HCT116 (cell line): ENCODE measurements at regions not wholly inside any gene's neighbourhood (a gene's known extent, or its start where the extent isn't known, plus 50 kb on each side); places are given as distances from the start of the nearest gene placed in this dataset.
"Not testable (repeated sequence)": the region's sequence is repeated elsewhere in the genome, so short reads cannot be mapped to it uniquely, and the experiment has no call there.

ENCODE experiments used
- ATAC-seq: fragments of 200-7000 bp; cut with Tn5 transposase; 2 replicates; pipeline ENCODE4 v1.9.1; 2020; ENCODE audit warnings: mild to moderate bottlenecking, moderate library complexity
- BruUV-seq: library from RNA; stranded (reverse); fragments of 400-500 nt; replicated peaks from 2 replicates; lab custom pipeline; 2021; lab: Mats Ljungman, UMichigan
- CTCF ChIA-PET: fragments of 300-600 bp; sonication (Branson Sonifier 250); formaldehyde crosslinking; loops from one replicate; lab custom pipeline; 2021; ENCODE audit warnings: antibody characterized with exemption; lab: Charles Lee
- POLR2A ChIA-PET: fragments of 300-600, 350-600 bp; sonication (Branson Sonifier 250); formaldehyde crosslinking; loops from one replicate; lab custom pipeline; 2021; ENCODE audit warnings: antibody characterized with exemption; lab: Charles Lee
- RAD21 ChIA-PET, 2 experiments: fragments of 300-600 bp; sonication (Branson Sonifier 250); formaldehyde crosslinking; loops; one replicate each; lab custom pipeline; 2023; ENCODE audit warnings: low total read pairs in 2 of 2; ENCODE audit not compliant: uncharacterized antibody in 2 of 2, unreplicated experiment in 2 of 2, low non-redundant PET in 1 of 2; lab: Charles Lee
- DNase-seq: peaks from one replicate; pipeline ENCODE4 v3.0.0-alpha.2; 2010; ENCODE audit warnings: low read depth, low spot score
- H2AFZ ChIP-seq: fragments of 200-600 bp; shearing (Covaris generic), sonication (generic); 2 replicates; pipeline ENCODE4 v1.6.1; 2017; ENCODE audit warnings: low read depth, mixed run types, mixed read lengths, antibody characterized with exemption, low read length; ENCODE audit not compliant: poor library complexity, severe bottlenecking
- H3K27ac ChIP-seq: 2 replicates; pipeline ENCODE4 v1.5.1; 2012; ENCODE audit warnings: low read depth, low read length
- H3K27me3 ChIP-seq: fragments of 200-600 bp; sonication (generic); 2 replicates; pipeline ENCODE4 v1.6.1; 2016; ENCODE audit warnings: mixed run types, low read length, mixed read lengths; ENCODE audit not compliant: insufficient read depth
- H3K36me3 ChIP-seq, 2 experiments: fragments of 200-500 bp in 1 of 2; fragments of 200-600 bp in 1 of 2; sonication (Bioruptor generic) in 1 of 2; sonication (generic) in 1 of 2; 2 replicates each; pipeline versions ENCODE4 v1.5.1 to v1.6.1; 2014 to 2016; ENCODE audit warnings: low read length in 2 of 2, inconsistent platforms in 1 of 2, mixed read lengths in 1 of 2, mixed run types in 1 of 2; ENCODE audit not compliant: insufficient read depth in 2 of 2, control insufficient read depth in 1 of 2
- H3K4me1 ChIP-seq, 2 experiments: fragments of 200-600 bp in 1 of 2; sonication (generic) in 1 of 2; 2 replicates each; pipeline versions ENCODE4 v1.5.1 to v1.6.1; 2012 to 2017; ENCODE audit warnings: low read length in 2 of 2, inconsistent platforms in 1 of 2, mild to moderate bottlenecking in 1 of 2, mixed read lengths in 1 of 2, mixed run types in 1 of 2, moderate library complexity in 1 of 2; ENCODE audit not compliant: insufficient read depth in 2 of 2, control insufficient read depth in 1 of 2
- H3K4me2 ChIP-seq: fragments of 200-600 bp; sonication (generic); 2 replicates; pipeline ENCODE4 v1.6.1; 2017; ENCODE audit warnings: mixed run types, low read length, mixed read lengths
- H3K4me3 ChIP-seq, 2 experiments: fragments of 200-600 bp in 1 of 2; sonication (generic) in 1 of 2; replicated peaks in 1 of 2; 2 replicates each; pipeline ENCODE4 v1.5.1; 2011 to 2016; ENCODE audit warnings: low read length in 2 of 2, control low read depth in 1 of 2, low read depth in 1 of 2, mild to moderate bottlenecking in 1 of 2, mixed read lengths in 1 of 2, mixed run types in 1 of 2
- H3K79me2 ChIP-seq: fragments of 200-600 bp; sonication (generic); 2 replicates; pipeline ENCODE4 v1.6.1; 2017; ENCODE audit warnings: mild to moderate bottlenecking, mixed run types, low read length, moderate library complexity, mixed read lengths; ENCODE audit not compliant: insufficient read depth
- H3K9ac ChIP-seq: fragments of 200-600 bp; sonication (generic); 2 replicates; pipeline ENCODE4 v1.6.1; 2016; ENCODE audit warnings: low read length, mixed read lengths
- H3K9me2 ChIP-seq: fragments of 200-600 bp; sonication (generic), shearing (Covaris generic); 2 replicates; pipeline ENCODE4 v1.6.1; 2017; ENCODE audit warnings: mixed run types, mild to moderate bottlenecking, moderate library complexity; ENCODE audit not compliant: insufficient read depth
- H3K9me3 ChIP-seq, 2 experiments: fragments of 200-500 bp in 1 of 2; fragments of 200-600 bp in 1 of 2; sonication (Bioruptor generic) in 1 of 2; sonication (generic) in 1 of 2; 2 replicates each; pipeline ENCODE4 v1.6.1; 2014 to 2017; ENCODE audit warnings: low read length in 2 of 2, mixed read lengths in 2 of 2, inconsistent platforms in 1 of 2, low read depth in 1 of 2, mild to moderate bottlenecking in 1 of 2, mixed run types in 1 of 2, moderate library complexity in 1 of 2; ENCODE audit not compliant: control insufficient read depth in 1 of 2, insufficient read depth in 1 of 2
- H4K20me1 ChIP-seq: fragments of 200-600 bp; sonication (generic), shearing (Covaris generic); 2 replicates; pipeline ENCODE4 v1.6.1; 2017; ENCODE audit warnings: mixed run types, mild to moderate bottlenecking, moderate library complexity; ENCODE audit not compliant: insufficient read depth
- ELF1 ChIP-seq: IDR thresholded peaks from 2 replicates; pipeline ENCODE4 v1.6.1; 2012; ENCODE audit warnings: low read depth, borderline replicate concordance
- FOSL1 ChIP-seq: IDR thresholded peaks from 2 replicates; pipeline ENCODE4 v1.6.1; 2012; ENCODE audit warnings: low read depth
- RAD21 ChIP-seq: IDR thresholded peaks from 2 replicates; pipeline ENCODE4 v1.6.1; 2012; ENCODE audit warnings: low read depth, mild to moderate bottlenecking
- SRF ChIP-seq: IDR thresholded peaks from 2 replicates; pipeline ENCODE4 v1.6.1; 2012; ENCODE audit warnings: low read depth
- intact Hi-C: fragments of 100-400 bp; cut with micrococcal nuclease; formaldehyde crosslinking; loops from 2 replicates; pipeline ENCODE4 v1.10.0; 2022
- TF ChIP-seq, protein P1 (sequence below): IDR thresholded peaks from 2 replicates; pipeline ENCODE4 v1.6.1; 2012
- TF ChIP-seq, protein P2 (sequence below), 3 experiments: fragments of 200-600 bp in 1 of 3; sonication (generic) in 1 of 3; IDR thresholded peaks in 2 of 3; conservative IDR thresholded peaks in 1 of 3; 2 replicates each; pipeline ENCODE4 v1.5.1; 2012 to 2017; ENCODE audit warnings: low read depth in 2 of 3, low read length in 2 of 3, antibody characterized with exemption in 1 of 3, borderline replicate concordance in 1 of 3, control low read depth in 1 of 3, mild to moderate bottlenecking in 1 of 3, mixed read lengths in 1 of 3, mixed run types in 1 of 3, moderate library complexity in 1 of 3; ENCODE audit not compliant: insufficient read depth in 1 of 3

DNA sequence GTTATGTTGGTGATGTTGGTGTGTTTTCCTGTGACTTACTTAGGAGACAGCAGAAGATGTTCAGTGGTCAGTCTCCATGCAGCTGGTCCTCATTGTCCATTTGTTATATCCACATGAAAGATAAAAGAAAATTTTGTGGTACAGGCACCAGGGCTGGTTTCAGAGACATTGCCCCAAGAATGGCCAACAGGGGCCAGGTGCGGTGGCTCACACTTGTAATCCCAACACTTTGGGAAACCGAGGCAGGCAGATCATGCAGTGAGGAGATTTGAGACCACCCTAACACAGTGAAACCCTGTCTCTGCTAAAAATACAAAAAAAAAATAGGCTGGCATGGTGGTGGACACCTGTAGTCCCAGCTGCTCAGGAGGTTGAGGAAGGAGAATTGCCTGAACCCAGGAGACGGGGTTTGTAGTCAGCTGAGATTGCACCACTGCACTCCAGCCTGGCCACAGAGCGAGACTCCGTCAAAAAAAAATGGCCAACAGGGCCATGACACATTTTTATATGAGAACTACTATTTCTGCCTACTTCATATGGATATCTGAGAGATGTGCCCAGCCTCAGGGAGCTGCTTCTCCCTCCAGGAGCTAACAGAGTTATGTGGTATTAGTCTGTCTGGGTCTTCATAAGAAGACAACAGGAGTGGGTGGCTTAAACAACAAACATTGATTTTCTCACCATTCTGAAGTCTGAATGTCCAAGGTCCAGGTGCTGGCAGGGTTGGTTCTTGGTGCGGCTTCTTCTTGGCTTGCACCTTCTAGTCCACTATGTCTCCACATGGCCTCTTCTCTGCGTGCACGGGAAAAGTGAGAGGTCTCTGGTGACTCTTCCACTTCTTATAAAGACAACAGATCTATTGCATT, 821.7 kb downstream of the TMEM121 start (continued):
- TF ChIP-seq, protein P1, sequence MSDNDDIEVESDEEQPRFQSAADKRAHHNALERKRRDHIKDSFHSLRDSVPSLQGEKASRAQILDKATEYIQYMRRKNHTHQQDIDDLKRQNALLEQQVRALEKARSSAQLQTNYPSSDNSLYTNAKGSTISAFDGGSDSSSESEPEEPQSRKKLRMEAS: no peak
- TF ChIP-seq SRF: no peak
- TF ChIP-seq RAD21: no peak
- TF ChIP-seq FOSL1: no peak
- no peak for TF ChIP-seq ELF1

DNA sequence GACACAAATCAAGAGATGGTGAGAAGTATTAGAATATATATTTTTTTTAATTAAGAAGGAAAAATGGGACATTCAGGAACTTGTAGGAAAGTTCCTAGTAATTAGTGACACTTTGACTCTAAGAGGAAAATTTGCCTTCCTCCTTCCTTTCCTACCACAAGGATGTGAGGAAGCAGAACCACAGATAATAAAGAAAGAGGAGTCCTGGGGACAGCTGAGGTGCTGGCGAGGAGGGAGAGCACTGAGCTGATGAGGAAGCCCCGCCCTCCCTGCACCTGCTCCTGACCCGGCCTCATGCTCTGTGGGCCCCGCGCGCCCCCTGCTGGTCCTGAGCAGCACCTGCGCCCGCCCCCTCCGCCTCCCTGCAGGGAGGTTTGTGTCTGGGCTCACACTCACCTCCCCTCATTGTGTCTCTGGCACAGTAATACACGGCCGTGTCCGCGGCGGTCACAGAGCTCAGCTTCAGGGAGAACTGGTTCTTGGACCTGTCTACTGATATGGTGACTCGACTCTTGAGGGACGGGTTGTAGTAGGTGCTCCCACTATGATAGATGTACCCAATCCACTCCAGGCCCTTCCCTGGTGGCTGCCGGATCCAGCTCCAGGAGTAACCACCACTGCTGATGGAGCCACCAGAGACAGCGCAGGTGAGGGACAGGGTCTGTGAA, 822.6 kb downstream of the TMEM121 start:
- ATAC-seq, CTCF ChIA-PET: not testable (repeated sequence)

GRCh38 chr14:106349678-106350457, 823.5 kb downstream of the TMEM121 start:
- ATAC-seq, RAD21 ChIA-PET, H3K9ac ChIP-seq, H4K20me1 ChIP-seq, H3K79me2 ChIP-seq, H3K27me3 ChIP-seq, H3K4me1 ChIP-seq, BruUV-seq, CTCF ChIA-PET, H3K9me3 ChIP-seq, DNase-seq, H2AFZ ChIP-seq, intact Hi-C loops, H3K4me2 ChIP-seq, POLR2A ChIA-PET, H3K9me2 ChIP-seq, H3K36me3 ChIP-seq, H3K27ac ChIP-seq, H3K4me3 ChIP-seq: not testable (repeated sequence)

More for the DNA sequence above, 822.6 kb downstream of the TMEM121 start:
- RAD21 ChIA-PET, DNase-seq, intact Hi-C loops, H3K79me2 ChIP-seq, H3K27ac ChIP-seq, H4K20me1 ChIP-seq, H2AFZ ChIP-seq, H3K4me1 ChIP-seq, POLR2A ChIA-PET, H3K27me3 ChIP-seq, H3K9me2 ChIP-seq, H3K9me3 ChIP-seq, BruUV-seq, H3K9ac ChIP-seq, H3K4me2 ChIP-seq, H3K4me3 ChIP-seq, H3K36me3 ChIP-seq: not testable (repeated sequence)
- TF ChIP-seq, protein P2, sequence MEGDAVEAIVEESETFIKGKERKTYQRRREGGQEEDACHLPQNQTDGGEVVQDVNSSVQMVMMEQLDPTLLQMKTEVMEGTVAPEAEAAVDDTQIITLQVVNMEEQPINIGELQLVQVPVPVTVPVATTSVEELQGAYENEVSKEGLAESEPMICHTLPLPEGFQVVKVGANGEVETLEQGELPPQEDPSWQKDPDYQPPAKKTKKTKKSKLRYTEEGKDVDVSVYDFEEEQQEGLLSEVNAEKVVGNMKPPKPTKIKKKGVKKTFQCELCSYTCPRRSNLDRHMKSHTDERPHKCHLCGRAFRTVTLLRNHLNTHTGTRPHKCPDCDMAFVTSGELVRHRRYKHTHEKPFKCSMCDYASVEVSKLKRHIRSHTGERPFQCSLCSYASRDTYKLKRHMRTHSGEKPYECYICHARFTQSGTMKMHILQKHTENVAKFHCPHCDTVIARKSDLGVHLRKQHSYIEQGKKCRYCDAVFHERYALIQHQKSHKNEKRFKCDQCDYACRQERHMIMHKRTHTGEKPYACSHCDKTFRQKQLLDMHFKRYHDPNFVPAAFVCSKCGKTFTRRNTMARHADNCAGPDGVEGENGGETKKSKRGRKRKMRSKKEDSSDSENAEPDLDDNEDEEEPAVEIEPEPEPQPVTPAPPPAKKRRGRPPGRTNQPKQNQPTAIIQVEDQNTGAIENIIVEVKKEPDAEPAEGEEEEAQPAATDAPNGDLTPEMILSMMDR (IDR thresholded peaks at IDR 0.05 in 2 of 3, conservative IDR thresholded peaks at IDR 0.05 in 1 of 3; ENCODE audit: borderline replicate concordance in 1 of 3, insufficient read depth in 1 of 3, low read depth in 2 of 3, low read length in 2 of 3): peak in 2 of 3 experiments; percentile 19 to 21; a peak in 1 of 6 replicates
